HG03066 (cell line): ENCODE measurements at regions not wholly inside any gene's neighbourhood (a gene's known extent, or its start where the extent isn't known, plus 50 kb on each side); places are given as distances from the start of the nearest gene placed in this dataset.
A peak's percentile ranks its signal among the peaks of the same experiment; 100 is the strongest.

Experiments used
- ATAC-seq: cut with Tn5 transposase; IDR thresholded peaks from one replicate; pipeline ENCODE4 v1.9.1; 2021; ENCODE audit warnings: low read depth; ENCODE audit not compliant: unreplicated experiment

DNA sequence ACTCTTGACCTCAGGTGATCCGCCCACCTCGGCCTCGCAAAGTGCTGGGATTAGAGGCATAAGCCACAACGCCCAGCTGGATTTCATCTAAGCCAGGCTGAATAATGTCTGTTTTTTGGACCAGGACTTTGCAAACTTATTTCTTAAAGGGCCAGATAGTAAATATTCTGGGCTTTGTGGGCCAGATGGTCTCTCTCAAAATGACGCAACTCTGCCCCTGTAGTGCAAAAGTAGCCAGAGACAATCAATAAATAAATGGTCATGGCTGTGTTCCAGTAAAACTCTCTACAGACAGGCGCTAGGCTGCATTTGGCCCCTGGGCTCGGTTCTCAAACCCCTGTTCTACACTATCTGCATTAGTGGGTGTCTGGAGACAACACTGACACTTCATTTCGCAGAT is 121.9 kb upstream of the CDH13 start:
- ATAC-seq: no peak

DNA sequence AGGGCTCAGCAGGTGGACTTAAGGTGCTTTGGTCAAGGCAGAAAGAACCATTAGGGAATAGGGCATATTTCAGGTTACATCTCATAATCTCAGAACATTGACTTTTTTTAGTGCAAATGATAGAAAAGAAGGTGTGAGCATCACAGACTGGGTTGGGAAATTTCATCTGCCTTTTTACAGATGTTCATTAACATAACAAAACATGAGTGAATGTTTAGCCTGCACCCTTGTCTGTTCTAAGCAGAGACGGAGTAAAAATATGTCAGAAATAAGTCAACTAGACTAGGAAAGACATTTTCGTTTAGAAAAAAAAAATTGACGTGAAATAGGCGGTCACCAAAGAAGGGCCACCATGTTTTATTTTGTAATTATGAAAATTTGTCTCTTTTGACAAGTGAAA is 127.5 kb upstream of the CDH13 start:
- no peak for ATAC-seq

DNA sequence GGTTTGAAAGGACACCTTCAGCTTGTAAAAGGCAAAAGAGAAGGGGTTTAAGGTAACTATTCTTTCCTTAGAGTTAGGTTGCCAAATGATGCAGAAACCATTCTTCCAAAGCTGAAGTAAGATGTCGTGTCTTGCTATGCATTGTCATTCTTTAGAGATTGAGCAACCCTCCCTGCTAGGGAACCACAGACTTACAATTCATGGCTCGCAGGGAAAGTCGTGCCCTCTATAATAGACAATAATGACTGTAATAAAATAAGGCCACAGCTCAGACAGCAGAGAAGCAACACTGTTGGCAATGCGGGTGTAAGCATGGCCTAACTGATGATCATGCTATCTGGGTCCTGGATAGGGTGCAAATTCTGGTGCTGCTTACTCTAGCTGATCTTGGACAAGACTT is 129.6 kb upstream of the CDH13 start:
- ATAC-seq: no peak

DNA sequence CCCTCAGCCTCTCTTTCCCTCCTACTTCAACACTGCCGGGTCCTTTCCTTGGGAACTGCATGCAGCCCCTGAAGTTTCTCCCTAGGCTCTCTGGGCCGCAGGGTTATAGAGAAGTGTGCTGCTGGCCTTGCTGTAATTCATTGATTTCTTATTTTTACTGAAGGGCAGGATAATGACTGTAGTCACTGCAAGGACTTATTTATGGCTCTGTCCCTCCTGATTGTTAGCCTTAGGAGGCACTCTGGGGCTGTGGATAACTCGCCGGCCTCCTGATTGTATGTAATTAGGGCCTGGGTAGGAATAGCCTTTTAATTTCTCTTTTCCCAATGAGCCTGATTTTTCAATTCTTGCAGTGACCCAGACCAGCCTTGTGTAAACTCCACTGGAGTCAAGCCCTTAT is 138.3 kb upstream of the CDH13 start:
- ATAC-seq: no peak

DNA sequence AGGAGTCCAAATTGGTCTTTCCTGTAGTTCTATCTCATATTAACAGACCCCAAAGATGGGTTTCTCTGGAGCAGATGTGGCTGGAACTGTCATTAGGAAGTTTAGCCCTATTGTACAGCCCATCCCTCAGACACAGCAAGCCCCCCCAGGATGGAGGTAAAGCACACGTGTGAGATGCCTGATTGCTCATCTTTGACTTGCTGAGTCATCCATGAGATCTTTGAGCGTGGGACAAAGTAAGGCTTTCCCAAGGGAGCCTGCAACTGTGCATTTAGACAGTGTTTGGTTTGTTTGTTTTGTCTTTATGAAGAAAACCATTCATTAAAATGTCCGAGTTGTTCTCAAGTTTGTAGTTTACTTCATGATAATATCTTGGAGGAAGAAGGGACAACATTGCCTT is 145.3 kb upstream of the CDH13 start:
- ATAC-seq: no peak

DNA sequence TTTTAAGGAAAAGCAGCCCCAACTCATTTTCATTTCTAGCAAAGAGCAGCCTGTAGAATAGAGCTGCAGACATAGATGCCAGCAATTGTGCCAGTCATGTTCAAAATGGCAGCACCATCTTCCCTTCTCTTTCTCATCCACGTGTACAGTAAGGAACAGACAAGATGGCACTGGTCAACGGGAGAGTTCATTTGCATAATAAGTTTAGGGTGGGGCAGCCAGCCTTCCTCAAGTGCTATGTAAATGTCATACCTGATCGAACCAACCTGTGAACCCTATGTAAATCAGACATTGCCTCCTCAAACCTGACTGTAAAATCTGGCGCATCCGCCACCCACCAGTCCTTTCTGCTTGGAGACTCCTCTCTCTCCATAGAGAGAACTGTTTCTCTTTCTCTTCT is 150.0 kb upstream of the CDH13 start:
- no peak for ATAC-seq

DNA sequence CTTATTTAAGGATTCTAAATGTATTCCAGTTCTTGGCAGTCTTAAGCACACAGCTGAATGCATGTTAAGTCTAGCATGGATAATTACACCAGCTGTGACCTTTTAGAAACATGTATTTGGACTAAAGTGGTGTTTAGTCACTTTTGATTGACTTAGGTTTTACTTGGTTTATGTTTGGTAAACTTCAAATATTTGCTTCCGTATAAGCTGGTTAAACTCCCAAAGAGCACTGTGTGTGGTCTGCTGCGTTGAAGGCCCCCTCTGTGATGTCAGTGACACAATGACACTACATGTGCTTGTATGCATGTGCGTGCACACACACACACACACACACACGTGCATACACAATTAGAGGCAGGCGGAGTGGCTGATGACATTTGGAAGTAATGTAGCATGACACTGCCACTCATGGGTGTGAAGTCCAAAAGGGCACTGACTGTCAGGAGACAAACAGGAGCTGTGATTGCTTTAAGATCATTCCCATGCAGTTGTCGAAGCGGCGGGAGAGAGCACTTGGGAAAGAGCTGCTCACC is 156.1 kb upstream of the CDH13 start:
- ATAC-seq: no peak

DNA sequence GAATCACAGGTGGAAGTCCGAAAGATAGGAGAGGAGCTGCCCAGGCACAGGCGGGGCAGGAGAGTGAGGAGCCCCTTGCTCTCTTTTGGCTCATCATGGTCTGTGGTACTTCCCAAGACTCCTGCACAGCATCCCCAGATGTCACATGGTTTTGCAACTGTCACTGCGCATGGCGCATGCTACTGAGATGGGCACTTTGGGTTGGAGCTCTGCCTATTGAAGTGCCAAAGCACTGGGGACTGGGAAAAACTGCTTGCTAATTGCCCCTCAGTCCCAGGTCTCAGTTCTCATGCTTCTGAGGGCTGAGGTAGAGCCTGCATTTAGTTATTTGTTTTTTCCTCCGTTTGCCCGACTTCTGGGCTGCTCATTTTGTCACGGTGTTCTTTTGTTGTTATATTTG is 156.8 kb upstream of the CDH13 start:
- ATAC-seq: no peak

DNA sequence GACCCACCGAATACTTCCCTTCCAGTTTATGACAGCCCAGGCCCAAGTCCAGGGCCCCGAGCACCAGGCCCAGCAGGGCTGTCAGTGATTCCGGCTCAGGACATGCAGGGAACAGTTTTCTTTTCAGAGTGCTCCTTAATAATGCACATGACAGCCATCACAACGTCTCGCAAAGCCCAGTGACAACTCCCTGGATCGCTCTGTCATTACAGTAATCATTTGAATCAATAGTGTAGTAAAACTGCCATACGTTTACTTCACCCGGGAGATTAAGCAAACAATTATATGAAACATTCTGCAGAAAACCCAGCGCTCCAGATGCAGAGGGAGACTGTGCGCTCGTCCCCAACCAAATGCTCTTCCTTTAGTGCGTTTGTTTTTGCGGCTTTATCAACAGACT is 162.6 kb upstream of the CDH13 start:
- no peak for ATAC-seq

DNA sequence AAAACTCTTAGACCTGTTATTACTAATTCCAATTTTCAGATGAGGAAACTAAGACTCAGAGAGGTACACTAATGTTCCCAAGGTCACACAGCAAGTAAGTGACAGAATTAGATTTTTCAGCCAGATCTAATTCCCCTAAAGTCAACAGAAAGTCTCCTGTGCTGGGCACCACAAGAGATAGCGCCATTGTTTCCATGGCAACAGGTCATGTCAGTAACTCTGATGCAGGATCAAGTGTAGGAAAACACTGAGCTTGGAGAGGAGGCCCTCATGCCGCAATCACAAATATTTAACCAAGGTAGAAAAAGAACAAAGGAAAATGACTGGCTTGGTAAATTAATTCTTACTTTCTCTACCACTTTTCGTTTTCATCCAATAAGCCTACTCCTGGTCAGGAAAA is 166.0 kb upstream of the CDH13 start:
- ATAC-seq: no peak

DNA sequence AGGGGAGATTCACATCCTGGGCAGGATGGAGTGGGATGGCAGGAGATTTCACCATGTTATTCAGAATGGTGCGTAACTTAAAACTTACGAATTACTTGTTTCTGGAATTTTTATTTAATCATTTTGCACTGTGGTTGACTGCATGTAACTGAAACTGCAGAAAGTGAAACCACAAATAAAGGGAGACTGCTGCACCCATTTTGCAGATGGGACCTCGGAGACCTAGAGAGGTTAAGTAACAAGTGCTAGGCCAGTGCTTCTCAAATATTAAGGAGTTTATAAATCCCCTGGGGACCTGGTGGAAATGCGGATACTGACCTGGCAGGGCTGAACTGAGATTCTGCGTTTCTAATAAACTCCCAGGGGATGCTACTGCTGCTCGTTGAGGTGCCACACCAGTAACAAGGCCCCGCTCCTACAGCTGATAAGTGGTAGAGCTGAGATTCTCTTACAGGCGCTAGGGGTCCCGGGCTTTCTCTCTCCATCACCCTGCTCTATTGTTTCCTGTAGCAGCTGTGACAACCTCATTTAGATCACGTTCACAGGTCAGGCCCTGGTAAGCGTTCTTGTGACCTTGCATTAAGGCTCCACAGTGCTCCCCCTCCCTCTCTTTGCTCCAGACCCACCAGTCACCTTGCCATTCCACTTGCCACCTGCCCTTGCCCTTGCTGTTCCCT is 167.1 kb upstream of the CDH13 start:
- ATAC-seq: no peak

DNA sequence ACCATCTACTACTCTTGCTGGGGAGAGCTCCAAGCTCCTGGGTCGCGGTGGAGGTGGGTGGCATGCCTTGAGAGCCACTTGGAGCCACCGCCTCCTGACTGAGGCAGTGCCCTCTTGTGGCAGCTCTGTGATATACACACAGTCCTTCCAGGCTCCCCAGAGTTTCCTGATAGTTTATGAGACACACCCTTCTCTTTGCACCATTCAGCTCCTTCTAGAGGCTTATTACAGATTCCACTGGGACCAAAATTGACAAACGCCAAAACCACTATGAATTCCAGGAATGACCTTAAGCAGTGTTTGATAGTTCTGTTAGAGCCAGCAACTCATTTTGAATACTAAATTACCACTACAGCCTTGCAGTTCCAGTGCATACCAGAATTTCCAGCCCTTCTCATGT is 170.1 kb upstream of the CDH13 start:
- peak; percentile 63 for ATAC-seq

DNA sequence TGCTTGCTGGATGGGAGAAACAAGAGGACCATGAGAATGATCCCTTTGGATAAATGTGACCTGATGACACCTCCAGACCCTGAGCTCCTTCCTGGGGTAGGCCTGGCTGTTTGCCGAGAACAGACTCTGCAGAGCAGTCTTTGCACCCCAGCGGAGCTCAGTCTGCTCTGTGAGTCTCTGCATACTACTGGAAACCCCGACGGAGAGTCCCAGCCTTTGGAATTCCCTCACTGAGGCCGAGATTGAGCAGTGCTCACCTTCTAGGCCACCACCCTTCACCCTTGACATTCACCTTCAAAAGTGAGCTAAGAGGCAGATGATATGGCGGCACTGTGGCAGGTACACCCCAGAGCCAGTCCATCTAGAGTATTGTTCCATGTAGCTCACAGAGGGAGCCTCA is 172.2 kb upstream of the CDH13 start:
- ATAC-seq: no peak

DNA sequence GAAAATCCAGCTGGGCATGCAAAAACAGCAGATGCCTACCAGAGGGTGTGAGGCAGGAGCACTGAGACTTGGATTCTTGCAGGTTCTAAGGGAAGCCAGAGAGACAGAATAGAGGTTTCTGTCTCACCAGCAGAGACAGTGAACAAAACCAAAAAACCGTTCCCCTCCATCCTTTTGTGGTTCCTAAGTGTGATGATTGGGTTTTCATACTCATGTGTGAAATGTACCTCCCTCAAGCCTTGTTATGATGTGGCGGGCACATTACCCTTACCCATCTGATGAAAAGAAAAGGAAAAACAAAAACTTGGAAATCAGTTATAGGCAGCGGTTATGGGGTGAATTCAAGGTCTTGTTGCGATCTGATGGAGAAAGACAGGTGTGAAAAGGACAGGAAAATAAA is 172.6 kb upstream of the CDH13 start:
- no peak for ATAC-seq

DNA sequence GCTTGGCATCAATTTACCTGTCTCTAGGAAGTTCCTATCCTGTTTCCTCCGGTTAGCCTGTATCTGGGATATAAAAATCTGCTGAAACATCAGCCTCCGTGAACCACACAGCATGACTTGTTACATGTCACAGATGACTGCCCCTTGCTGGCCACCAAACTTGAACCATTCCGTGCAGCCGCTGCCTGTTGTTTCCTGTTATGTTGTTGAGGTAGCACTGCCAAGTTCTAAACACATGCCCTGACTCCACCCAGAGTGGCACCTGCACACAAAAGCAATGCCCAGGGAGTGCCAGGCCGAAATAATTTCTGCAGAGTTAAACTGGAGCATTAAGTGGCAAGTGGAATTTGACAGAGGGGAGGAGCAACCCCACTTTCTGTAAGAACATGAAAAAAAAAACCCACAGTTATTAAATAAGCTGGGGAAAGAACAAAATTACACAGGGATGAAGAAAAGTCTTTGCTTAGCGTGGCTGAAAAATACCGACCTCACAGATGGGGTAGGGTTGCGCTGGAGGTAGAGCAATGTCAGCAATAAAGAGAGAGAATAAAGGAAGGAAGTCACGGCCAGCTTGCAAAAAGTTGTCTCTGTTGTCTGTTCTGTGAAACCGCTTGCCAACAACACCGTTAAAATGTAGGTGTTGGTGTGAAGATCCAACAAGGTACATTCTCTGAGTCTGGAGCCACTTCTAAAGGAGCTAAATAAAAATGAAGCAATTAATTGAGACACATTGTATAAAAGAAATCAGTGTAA is 174.6 kb upstream of the CDH13 start:
- ATAC-seq: no peak

DNA sequence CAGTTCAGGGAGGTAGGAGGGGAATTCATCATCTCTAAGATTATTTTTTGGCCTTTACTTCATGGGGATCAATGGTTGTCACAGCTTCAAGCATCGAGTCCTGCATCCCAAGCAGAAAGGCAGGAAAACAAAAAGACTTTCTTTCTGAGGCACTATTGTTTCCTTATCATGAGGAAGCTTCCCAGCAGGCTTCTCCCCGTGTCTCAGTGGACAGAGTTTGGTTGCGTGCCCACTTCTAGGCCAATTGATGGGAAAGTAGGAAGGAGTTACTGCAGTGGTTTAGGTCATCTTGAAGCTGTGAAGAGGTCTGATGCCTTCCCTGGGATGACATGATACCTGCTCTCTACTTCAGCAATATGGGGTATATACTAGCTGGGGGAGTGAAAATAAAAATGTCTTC is 175.3 kb upstream of the CDH13 start:
- ATAC-seq: no peak

DNA sequence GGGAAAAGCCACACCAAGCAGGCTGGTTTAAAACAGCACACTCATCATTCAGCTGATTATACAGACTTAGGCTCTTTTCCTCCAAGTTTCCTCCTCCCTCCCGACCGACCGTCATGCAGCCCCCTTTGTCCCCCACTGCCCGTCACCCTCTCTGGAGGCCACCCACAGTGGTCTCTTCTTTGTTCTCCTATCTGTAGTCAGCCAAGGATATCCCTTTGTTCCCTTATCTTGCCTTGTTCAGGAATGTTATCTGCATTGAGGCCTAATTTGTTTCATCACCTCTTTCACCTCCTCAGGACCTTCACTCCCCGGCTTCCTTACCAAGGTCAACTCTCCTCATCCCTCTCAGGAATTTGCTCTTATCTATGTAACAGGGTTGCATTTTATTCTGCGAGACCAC is 186.4 kb upstream of the CDH13 start:
- ATAC-seq: no peak

DNA sequence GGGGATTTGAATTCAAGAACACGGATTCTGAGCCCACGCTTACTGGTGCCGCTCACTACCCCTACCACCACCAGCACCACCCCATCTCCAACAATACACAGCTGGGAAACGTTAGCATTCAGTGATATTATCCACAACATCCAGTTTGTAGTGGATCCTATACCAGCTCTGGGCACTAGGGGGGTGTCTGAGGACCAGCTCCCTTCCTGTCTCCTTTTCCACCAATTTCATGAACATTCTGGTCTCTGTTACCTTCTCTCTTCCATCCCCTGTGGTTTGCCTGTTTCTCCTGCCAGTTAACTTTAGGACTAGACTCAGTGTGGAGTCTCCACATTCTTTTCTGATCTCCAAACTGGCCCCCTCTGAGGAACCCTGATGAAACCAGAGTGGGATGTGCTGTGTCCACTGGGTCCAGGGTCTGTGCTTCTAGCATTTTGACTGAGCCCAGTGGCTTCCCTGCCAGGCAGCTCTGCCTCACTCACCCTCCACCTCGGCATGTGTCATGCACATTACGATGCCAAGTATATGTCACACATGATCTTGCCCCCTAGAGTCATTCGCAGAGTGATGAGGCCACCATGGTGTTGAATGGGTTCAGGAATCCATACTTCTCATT is 187.0 kb upstream of the CDH13 start:
- ATAC-seq: no peak

DNA sequence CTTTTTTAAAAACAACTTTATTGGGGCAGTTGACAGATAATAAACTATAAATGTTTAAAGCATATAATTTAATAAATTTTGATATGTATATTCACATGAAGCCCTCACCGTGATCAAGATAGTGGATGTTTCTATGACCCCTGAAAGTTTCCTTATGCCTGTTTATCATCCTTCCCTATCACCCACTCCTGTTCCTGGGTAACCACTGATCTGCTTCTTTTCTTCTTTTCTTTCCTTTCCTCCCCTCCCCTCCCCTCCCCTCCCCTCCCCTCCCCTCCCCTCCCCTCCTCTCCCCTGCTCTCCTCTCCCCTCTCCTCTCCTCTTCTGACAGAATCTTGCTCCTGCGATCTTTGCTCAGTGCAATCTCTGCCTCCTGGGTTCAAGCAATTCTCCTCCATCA is 193.7 kb upstream of the CDH13 start:
- no peak for ATAC-seq

DNA sequence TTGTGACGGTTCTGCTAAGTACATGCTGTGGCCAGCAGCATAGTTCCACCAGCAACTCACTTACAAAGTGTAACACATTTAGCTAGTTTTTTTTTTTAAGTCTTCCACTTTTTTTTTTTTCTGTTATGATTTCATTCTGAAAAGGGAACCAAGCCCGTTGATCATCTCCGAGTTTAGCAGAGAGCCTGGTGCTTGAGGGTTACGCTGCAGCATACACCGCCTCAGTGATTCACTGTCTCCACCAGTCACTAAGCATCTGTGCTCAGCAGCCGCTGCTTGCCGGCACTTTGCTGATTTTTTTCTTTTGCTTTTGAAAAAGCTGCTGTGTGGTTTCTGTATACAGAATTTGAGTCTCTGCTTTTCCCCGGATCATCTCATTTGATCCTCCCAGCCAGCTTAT is 194.5 kb upstream of the CDH13 start:
- ATAC-seq: no peak

DNA sequence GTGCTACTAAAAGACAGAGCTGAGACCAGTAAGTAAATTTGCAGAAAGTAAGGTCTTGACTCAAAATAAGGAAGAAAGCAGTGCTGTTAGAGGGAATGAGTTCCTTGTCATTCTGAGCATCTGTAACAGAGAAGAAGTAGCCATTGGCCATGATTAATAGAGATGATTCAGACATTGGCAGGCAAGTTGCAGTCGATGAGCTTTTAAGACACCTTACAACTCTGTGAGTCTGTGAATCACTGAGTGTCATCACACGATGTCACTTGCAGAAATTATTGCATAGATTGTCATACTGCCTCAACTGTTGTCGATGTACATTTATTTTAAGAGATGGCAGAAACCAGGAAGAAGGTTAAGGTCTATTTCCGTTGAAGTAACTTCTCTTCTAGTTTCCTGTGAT is 201.1 kb upstream of the CDH13 start:
- no peak for ATAC-seq

DNA sequence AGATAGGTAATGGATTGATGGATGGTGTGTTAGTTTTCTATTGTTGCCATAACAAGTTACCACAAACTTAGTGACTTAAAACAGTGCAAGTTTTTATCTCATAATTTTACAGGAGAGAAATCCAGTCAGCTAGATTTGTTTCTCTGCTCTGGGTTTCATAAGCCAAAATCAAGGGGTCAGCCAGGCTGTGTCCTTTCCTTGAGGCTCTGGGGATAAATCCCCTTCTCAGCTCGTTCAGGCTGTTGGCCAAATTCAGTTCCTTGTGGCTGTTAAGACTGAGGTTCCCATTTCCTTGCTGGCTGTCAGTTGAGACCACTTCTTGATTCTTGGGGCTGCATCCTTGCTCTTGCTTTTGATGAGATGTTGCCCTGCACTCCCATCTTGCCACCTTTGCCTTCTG is 204.9 kb upstream of the CDH13 start:
- no peak for ATAC-seq
